ENCODE measurements at regions not wholly inside any gene's neighbourhood (a gene's known extent, or its start where the extent isn't known, plus 50 kb on each side); places are given as distances from the start of the nearest gene placed in this dataset.

- in situ Hi-C loops (cut with HindIII; ENCODE audit: low pct_unique_long_range_greater_than_20kb, low sequenced_read_pairs) (no loop called here), intact Hi-C loops (cut with micrococcal nuclease; ENCODE audit: unreplicated experiment) (no loop called here)
- no TSS peak for BruUV-seq (replicated peaks)
- no peak for TF ChIP-seq CTCF (IDR thresholded peaks at IDR 0.05)
- TF ChIP-seq SIN3A (IDR thresholded peaks at IDR 0.05; ENCODE audit: borderline replicate concordance, insufficient read depth, low read depth, low read length): no peak
- TF ChIP-seq POLR2AphosphoS5 (IDR thresholded peaks at IDR 0.05; ENCODE audit: low read depth, low read length): no peak
- TF ChIP-seq TCF7L2 (IDR thresholded peaks at IDR 0.05; ENCODE audit: low read depth, low read length): no peak
- no peak for TF ChIP-seq REST (IDR thresholded peaks at IDR 0.05; ENCODE audit: insufficient read depth in 1 of 2, low read depth in 2 of 2, low read length in 1 of 2)
- no peak overlapping the region for H3K4me3 ChIP-seq (ENCODE audit: low read depth in 2 of 2, low read length in 2 of 2)
- H3K4me1 ChIP-seq (ENCODE audit: control insufficient read depth, insufficient read depth, low read length): no peaks in the 10 kb centered on the region
- ChIA-PET POLR2A (no interaction called here), CTCF (no interaction called here)
- H3K27ac ChIP-seq (ENCODE audit: low read length): no peak overlapping the region
- DNase-seq (ENCODE audit: low read depth, low spot score): no peak
- no peak for ATAC-seq
- H3K9me3 ChIP-seq (ENCODE audit: control insufficient read depth, insufficient read depth, low read depth, low read length): no peaks in the 10 kb centered on the region
- H3K27me3 ChIP-seq (ENCODE audit: control insufficient read depth, insufficient read depth, low read length): no peaks in the 10 kb centered on the region
- no peaks in the 10 kb centered on the region for H3K36me3 ChIP-seq (ENCODE audit: control insufficient read depth, insufficient read depth, low read length)
These were observed 642.0 kb downstream of the GALC start for GRCh38 chr14:87351007-87351406.

GRCh38 chr14:87349921-87350320 is 643.1 kb downstream of the GALC start:
- in situ Hi-C loops (cut with HindIII; ENCODE audit: low pct_unique_long_range_greater_than_20kb, low sequenced_read_pairs): no loop called here
- ATAC-seq (no peak), DNase-seq (ENCODE audit: low read depth, low spot score) (no peak)
- intact Hi-C loops (cut with micrococcal nuclease; ENCODE audit: unreplicated experiment): no loop called here
- Histone ChIP-seq H3K36me3 (ENCODE audit: control insufficient read depth, insufficient read depth, low read length) (no peaks in the 10 kb centered on the region), H3K4me1 (ENCODE audit: control insufficient read depth, insufficient read depth, low read length) (no peaks in the 10 kb centered on the region), H3K27me3 (ENCODE audit: control insufficient read depth, insufficient read depth, low read length) (no peaks in the 10 kb centered on the region), H3K9me3 (ENCODE audit: control insufficient read depth, insufficient read depth, low read depth, low read length) (no peaks in the 10 kb centered on the region), H3K4me3 (ENCODE audit: low read depth in 2 of 2, low read length in 2 of 2) (no peak overlapping the region), H3K27ac (ENCODE audit: low read length) (no peak overlapping the region)
- TF ChIP-seq TCF7L2 (IDR thresholded peaks at IDR 0.05; ENCODE audit: low read depth, low read length) (no peak), CTCF (IDR thresholded peaks at IDR 0.05) (no peak), REST (IDR thresholded peaks at IDR 0.05; ENCODE audit: insufficient read depth in 1 of 2, low read depth in 2 of 2, low read length in 1 of 2) (no peak), SIN3A (IDR thresholded peaks at IDR 0.05; ENCODE audit: borderline replicate concordance, insufficient read depth, low read depth, low read length) (no peak), POLR2AphosphoS5 (IDR thresholded peaks at IDR 0.05; ENCODE audit: low read depth, low read length) (no peak)
- ChIA-PET CTCF (no interaction called here), POLR2A (no interaction called here)
- BruUV-seq (replicated peaks): no TSS peak

All from Panc1 (cell line).